Thyroid gland (tissue), 4 donors: ENCODE measurements at regions not wholly inside any gene's neighbourhood (a gene's known extent, or its start where the extent isn't known, plus 50 kb on each side); places are given as distances from the start of the nearest gene placed in this dataset.

Source experiments
- POLR2A ChIP-seq, 2 donors: fragments of 450-650 bp; IDR thresholded peaks; one replicate each; pipeline ENCODE4 v1.6.1; 2017; ENCODE audit warnings: antibody characterized with exemption in 2 of 2, mild to moderate bottlenecking in 2 of 2, moderate library complexity in 1 of 2
- TF ChIP-seq, protein P1 (sequence below), 6 experiments: fragments of 200-600 bp in 3 of 6; fragments of 450-650 bp in 3 of 6; sonication (generic) in 3 of 6; IDR thresholded peaks; one replicate each; pipeline ENCODE4 v1.5.1; 2016 to 2019; ENCODE audit warnings: antibody characterized with exemption in 6 of 6, mild to moderate bottlenecking in 2 of 6, inconsistent platforms in 1 of 6, moderate library complexity in 1 of 6

DNA sequence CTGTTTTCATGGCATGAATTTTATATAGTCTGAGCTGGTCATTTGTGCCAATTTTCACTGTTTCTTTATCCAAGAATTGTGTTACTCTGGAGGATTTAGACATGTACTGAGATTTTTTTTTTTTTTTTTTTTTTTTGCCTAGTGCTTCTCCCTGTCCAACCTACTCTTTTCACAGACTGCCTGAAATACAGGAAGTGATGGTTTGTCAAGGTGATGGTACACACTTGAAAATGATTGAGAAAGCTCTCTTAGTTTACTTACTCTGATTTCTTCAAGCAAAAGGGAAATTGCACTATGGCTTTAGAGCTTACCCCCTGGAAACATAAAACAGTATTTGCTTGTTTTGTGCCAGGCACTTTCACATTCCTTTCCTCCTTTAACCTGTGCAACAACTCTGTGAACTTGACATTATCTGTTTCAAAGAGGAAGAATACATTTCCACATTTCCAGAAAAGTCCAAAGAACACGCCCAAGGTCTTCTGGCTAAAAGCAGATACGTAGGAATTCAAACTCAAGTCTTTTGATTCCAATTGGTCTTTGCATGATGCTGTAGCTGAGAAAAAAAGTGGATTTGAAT, 181.1 kb downstream of the SLC15A5 start:
- TF ChIP-seq, protein P1, sequence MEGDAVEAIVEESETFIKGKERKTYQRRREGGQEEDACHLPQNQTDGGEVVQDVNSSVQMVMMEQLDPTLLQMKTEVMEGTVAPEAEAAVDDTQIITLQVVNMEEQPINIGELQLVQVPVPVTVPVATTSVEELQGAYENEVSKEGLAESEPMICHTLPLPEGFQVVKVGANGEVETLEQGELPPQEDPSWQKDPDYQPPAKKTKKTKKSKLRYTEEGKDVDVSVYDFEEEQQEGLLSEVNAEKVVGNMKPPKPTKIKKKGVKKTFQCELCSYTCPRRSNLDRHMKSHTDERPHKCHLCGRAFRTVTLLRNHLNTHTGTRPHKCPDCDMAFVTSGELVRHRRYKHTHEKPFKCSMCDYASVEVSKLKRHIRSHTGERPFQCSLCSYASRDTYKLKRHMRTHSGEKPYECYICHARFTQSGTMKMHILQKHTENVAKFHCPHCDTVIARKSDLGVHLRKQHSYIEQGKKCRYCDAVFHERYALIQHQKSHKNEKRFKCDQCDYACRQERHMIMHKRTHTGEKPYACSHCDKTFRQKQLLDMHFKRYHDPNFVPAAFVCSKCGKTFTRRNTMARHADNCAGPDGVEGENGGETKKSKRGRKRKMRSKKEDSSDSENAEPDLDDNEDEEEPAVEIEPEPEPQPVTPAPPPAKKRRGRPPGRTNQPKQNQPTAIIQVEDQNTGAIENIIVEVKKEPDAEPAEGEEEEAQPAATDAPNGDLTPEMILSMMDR (IDR thresholded peaks at IDR 0.05), result no peak
- TF ChIP-seq POLR2A (IDR thresholded peaks at IDR 0.05), result no peak
